Heart left ventricle (tissue), 16 donors: ENCODE measurements at regions not wholly inside any gene's neighbourhood (a gene's known extent, or its start where the extent isn't known, plus 50 kb on each side); places are given as distances from the start of the nearest gene placed in this dataset.

Source experiments
- ATAC-seq, 4 donors: fragments of 200-7000 bp; cut with Tn5 transposase; one replicate each; pipeline ENCODE4 v1.9.1; 2020 to 2022; ENCODE audit warnings: moderate library complexity in 4 of 4, mild to moderate bottlenecking in 3 of 4, moderate number of reproducible peaks in 1 of 4
- DNase-seq, 5 donors: peaks; one replicate each; pipeline ENCODE4 v3.0.0-alpha.2; 2020
- H3K27ac ChIP-seq, 12 donors: fragments of 200-600 bp; sonication (generic) in 4 of 12; one replicate each; pipeline versions ENCODE4 v1.5.0 to v1.8.0; 2016 to 2022; ENCODE audit warnings: mild to moderate bottlenecking in 2 of 12
- H3K27me3 ChIP-seq, 9 donors: fragments of 200-600 bp; sonication (generic) in 2 of 9; one replicate each; pipeline versions ENCODE4 v1.5.1 to v1.8.0; 2016 to 2022; ENCODE audit warnings: mild to moderate bottlenecking in 3 of 9
- H3K36me3 ChIP-seq, 9 donors: fragments of 200-600 bp; sonication (generic) in 2 of 9; one replicate each; pipeline versions ENCODE4 v1.5.0 to v1.8.0; 2018 to 2022; ENCODE audit warnings: mild to moderate bottlenecking in 2 of 9
- H3K4me1 ChIP-seq, 12 donors: fragments of 200-600 bp; sonication (generic) in 4 of 12; one replicate each; pipeline versions ENCODE4 v1.5.0 to v1.8.0; 2016 to 2022; ENCODE audit warnings: mild to moderate bottlenecking in 3 of 12
- H3K4me3 ChIP-seq, 12 donors: fragments of 200-600 bp; sonication (generic) in 4 of 12; one replicate each; pipeline versions ENCODE4 v1.5.0 to v1.8.0; 2017 to 2022; ENCODE audit warnings: mild to moderate bottlenecking in 9 of 12, moderate library complexity in 4 of 12
- H3K9me3 ChIP-seq, 12 donors: fragments of 200-600 bp; sonication (generic) in 4 of 12; one replicate each; pipeline versions ENCODE4 v1.5.0 to v1.8.0; 2016 to 2022; ENCODE audit warnings: mild to moderate bottlenecking in 1 of 12
- POLR2A ChIP-seq, 2 donors: fragments of 450-650 bp; IDR thresholded peaks; one replicate each; pipeline ENCODE4 v1.6.1; 2017; ENCODE audit warnings: antibody characterized with exemption in 2 of 2, mild to moderate bottlenecking in 2 of 2, moderate library complexity in 2 of 2
- WGBS, 4 donors: extraction: QIAGEN DNeasy Blood & Tissue Kit in 2 of 4; methylation state at CpG; one replicate each; pipeline versions ENCODE4 v1.1.5 to v1.1.7; 2013 to 2018; 5-methylcytosine and 5-hydroxymethylcytosine counted together
- intact Hi-C, 10 donors: fragments of 100-400 bp; cut with DNase I; formaldehyde crosslinking; loops; one replicate each; pipeline versions ENCODE4 v1.11.1 to v1.14.2; 2022
- TF ChIP-seq, protein P1 (sequence below), 12 donors: fragments of 200-600 bp; sonication (generic) in 4 of 12; IDR thresholded peaks; one replicate each; pipeline versions ENCODE4 v1.5.0 to v1.8.0; 2018 to 2022; ENCODE audit warnings: antibody characterized with exemption in 12 of 12, mild to moderate bottlenecking in 5 of 12
- donor health status: ischemic (EF 13 %, LVEDD 7.1; RV severe dilation, severe dysfunction).
- donor health status: healthy with polysubstance abuse.
- donor health status: DM: no; HTN: yes; CAD: no.
- donor health status: DM: no; HTN: no; CAD: no.
- donor health status: ischemic (EF 25% LVEDD 6.9; RV normal size, moderate dysfunction).
- donor health status: ischemic (EF 25% LVEDD 5.7; RV mildly dilated, moderate dysfunction).
- donor health status: healthy.
- donor health status: DM: yes; HTN: yes; CAD: no.
- donor health status: ischemic (EF 35%, LVEDD 5.7; RV mildly dilated, moderate dysfunction).
- donor health status: nonischemic (EF 11% LVEDD 7.7; RV severe dilation, severe dysfunction).
- donor health status: DM: yes; HTN: yes; CAD: no.
- donor health status: PGD.
- donor health status: ischemic (EF 29% LVEDD 5.4; RV normal size, mild dysfunction).
- donor health status: nonischemic (EF 23%, LVEDD 6.1; RV moderate dilation, normal function).

DNA sequence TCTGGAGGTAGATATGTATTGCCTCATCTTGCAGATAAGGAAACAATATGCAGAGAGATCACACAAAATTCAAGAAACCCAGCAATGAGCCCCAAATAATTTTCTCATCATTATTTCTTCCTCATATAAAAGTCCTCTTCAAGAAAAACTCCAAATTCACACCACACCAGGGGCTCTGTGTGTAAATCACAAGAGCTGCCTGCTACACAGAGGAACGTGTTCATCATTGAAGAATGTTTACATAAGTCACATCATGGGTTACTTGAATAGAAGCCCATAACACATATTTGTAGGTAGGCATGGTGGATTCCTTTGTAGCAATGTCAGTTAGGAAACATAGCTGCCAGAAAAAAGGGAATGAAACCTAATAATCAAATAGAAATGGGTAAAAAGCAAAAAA is 308.1 kb upstream of the TLE4 start:
- H3K4me3 ChIP-seq: no peak overlapping the region
- no peak overlapping the region for H3K27ac ChIP-seq
- TF ChIP-seq, protein P1, sequence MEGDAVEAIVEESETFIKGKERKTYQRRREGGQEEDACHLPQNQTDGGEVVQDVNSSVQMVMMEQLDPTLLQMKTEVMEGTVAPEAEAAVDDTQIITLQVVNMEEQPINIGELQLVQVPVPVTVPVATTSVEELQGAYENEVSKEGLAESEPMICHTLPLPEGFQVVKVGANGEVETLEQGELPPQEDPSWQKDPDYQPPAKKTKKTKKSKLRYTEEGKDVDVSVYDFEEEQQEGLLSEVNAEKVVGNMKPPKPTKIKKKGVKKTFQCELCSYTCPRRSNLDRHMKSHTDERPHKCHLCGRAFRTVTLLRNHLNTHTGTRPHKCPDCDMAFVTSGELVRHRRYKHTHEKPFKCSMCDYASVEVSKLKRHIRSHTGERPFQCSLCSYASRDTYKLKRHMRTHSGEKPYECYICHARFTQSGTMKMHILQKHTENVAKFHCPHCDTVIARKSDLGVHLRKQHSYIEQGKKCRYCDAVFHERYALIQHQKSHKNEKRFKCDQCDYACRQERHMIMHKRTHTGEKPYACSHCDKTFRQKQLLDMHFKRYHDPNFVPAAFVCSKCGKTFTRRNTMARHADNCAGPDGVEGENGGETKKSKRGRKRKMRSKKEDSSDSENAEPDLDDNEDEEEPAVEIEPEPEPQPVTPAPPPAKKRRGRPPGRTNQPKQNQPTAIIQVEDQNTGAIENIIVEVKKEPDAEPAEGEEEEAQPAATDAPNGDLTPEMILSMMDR (IDR thresholded peaks at IDR 0.05): no peak
- peaks cover 0 to 6% (median 0%) of the 10 kb centered on the region in 9 donors for H3K27me3 ChIP-seq
- no peaks in the 10 kb centered on the region for H3K36me3 ChIP-seq
- intact Hi-C loops: no loop called here
- H3K4me1 ChIP-seq: no peaks in the 10 kb centered on the region
- H3K9me3 ChIP-seq: no peaks in the 10 kb centered on the region
- ATAC-seq (no peak), DNase-seq (no peak)
- WGBS, 4 donors: 47 to 60% (median 53%) methylated on average over 1 of the region's 1 CpG

GRCh38 chr9:79264041-79264440 is 307.7 kb upstream of the TLE4 start:
- H3K36me3 ChIP-seq: no peaks in the 10 kb centered on the region
- intact Hi-C loops: no loop called here
- H3K4me3 ChIP-seq: no peak overlapping the region
- no peak for ATAC-seq
- H3K27me3 ChIP-seq: peaks cover 0 to 2% (median 0%) of the 10 kb centered on the region in 9 donors
- no peaks in the 10 kb centered on the region for H3K4me1 ChIP-seq
- no peaks in the 10 kb centered on the region for H3K9me3 ChIP-seq
- peak in 1 of 5 donors; percentile 33 for DNase-seq
- H3K27ac ChIP-seq: no peak overlapping the region
- TF ChIP-seq POLR2A (IDR thresholded peaks at IDR 0.05): no peak
- TF ChIP-seq, protein P1 (IDR thresholded peaks at IDR 0.05): no peak

GRCh38 chr9:79264511-79265355 is 307.0 kb upstream of the TLE4 start:
- TF ChIP-seq, protein P1 (IDR thresholded peaks at IDR 0.05): no peak
- no peak for TF ChIP-seq POLR2A (IDR thresholded peaks at IDR 0.05)
- no peak overlapping the region for H3K4me3 ChIP-seq
- no peaks in the 10 kb centered on the region for H3K27me3 ChIP-seq
- H3K4me1 ChIP-seq: no peaks in the 10 kb centered on the region
- no peaks in the 10 kb centered on the region for H3K36me3 ChIP-seq
- H3K27ac ChIP-seq: no peak overlapping the region
- DNase-seq: no peak
- 69 to 80% (median 72%) methylated on average over 11 of the region's 11 CpGs for WGBS, 4 donors
- no peaks in the 10 kb centered on the region for H3K9me3 ChIP-seq
- intact Hi-C loops: no loop called here
- no peak for ATAC-seq

GRCh38 chr9:79266986-79267385 is 304.8 kb upstream of the TLE4 start:
- intact Hi-C loops: no loop called here
- ATAC-seq: no peak
- TF ChIP-seq POLR2A (IDR thresholded peaks at IDR 0.05): no peak
- TF ChIP-seq, protein P1 (IDR thresholded peaks at IDR 0.05): no peak
- Histone ChIP-seq H3K9me3 (no peaks in the 10 kb centered on the region), H3K27ac (no peak overlapping the region), H3K36me3 (no peaks in the 10 kb centered on the region), H3K27me3 (no peaks in the 10 kb centered on the region), H3K4me1 (no peaks in the 10 kb centered on the region), H3K4me3 (no peak overlapping the region)
- no peak for DNase-seq
